ENCODE measurements at regions not wholly inside any gene's neighbourhood (a gene's known extent, or its start where the extent isn't known, plus 50 kb on each side); places are given as distances from the start of the nearest gene placed in this dataset.

DNA sequence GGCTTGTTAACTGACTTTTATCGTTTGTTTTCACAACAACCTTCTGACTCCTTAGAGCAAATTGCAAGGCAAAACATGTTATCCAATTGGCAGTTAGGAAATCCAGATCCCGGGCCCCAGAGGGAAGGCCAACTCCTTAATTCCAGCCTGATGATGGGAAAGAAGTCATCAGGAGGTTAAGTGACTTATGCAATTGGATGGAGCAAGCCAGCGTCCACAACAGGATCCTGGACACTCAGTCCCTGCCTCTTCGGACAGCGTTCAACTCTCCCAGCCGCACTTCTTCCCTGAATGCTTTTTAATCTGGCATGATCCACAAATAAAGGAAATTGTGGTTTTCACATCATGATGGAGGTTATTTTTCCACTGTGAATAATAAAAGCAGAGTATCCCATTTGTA lies 310.1 kb downstream of the RAB28 start:
- TF ChIP-seq, protein P1, sequence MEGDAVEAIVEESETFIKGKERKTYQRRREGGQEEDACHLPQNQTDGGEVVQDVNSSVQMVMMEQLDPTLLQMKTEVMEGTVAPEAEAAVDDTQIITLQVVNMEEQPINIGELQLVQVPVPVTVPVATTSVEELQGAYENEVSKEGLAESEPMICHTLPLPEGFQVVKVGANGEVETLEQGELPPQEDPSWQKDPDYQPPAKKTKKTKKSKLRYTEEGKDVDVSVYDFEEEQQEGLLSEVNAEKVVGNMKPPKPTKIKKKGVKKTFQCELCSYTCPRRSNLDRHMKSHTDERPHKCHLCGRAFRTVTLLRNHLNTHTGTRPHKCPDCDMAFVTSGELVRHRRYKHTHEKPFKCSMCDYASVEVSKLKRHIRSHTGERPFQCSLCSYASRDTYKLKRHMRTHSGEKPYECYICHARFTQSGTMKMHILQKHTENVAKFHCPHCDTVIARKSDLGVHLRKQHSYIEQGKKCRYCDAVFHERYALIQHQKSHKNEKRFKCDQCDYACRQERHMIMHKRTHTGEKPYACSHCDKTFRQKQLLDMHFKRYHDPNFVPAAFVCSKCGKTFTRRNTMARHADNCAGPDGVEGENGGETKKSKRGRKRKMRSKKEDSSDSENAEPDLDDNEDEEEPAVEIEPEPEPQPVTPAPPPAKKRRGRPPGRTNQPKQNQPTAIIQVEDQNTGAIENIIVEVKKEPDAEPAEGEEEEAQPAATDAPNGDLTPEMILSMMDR (IDR thresholded peaks at IDR 0.05 in 8 of 11, conservative IDR thresholded peaks at IDR 0.05 in 3 of 11), result no peak
- no peak for TF ChIP-seq POLR2A (IDR thresholded peaks at IDR 0.05)
